8988T (cell line): ENCODE measurements at regions not wholly inside any gene's neighbourhood (a gene's known extent, or its start where the extent isn't known, plus 50 kb on each side); places are given as distances from the start of the nearest gene placed in this dataset.

ENCODE experiments used
- DNase-seq: peaks from one replicate; pipeline ENCODE4 v3.0.0; 2011

DNA sequence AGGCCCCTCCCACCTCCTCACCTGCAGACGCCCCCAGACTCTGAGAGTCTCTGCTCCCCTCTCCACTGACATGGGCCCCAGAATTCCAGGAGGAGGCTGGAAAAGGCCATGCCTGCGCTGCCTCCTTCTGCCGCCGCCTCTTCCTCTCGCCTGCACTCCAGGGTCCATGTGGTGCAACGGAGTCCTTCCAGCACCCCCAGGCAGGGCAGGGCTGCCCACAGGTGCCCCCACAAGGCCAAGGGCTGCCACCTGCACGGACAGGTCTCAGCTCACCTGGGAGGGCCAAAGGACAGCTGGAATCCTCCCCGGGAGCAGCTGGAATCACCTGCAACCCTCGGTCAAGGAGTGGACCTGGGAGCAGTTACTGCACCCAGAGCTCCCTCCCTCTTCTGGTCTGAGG, 194.9 kb downstream of the RBFOX3 start:
- DNase-seq: no peak

DNA sequence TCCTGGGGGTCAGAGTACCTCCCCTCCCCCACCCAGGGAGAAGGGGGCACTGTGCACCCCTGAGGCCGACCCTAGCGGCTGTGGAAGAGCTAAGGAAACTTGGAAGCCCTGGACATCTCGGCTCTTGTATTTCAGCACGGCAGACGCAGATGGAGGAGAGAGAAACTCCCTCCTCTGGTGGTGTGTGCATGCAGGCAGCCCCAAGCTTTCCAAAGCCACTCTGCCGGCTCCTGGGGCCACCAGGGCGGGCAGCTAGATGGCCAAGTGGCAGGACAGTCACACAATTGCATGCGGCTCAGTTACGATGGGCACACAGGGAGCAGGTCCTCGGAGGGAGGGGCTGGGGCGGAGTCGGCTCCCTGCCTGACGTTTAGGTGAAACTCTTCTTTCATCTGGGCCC, 195.5 kb downstream of the RBFOX3 start:
- no peak for DNase-seq

DNA sequence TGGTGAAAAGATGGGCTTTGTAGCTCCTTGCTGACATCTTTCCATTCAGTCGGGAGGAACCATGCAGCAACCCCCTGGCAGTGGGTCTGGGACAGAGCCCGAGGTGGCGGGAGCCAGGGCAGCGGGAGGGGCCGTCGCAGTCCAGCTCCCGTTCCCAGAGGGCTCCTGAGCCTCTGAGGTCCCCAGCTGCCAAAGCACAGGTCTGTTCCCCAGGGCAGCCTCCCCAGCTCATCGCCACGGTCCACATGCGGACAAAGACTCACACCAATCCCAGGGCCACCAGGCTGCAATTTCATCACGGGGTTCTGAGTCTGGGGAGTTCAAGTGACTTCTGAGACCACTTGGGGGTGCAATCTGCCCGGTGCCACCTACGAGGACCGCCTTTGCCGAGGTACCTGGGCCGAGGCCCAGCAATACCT, 196.0 kb downstream of the RBFOX3 start:
- no peak for DNase-seq

DNA sequence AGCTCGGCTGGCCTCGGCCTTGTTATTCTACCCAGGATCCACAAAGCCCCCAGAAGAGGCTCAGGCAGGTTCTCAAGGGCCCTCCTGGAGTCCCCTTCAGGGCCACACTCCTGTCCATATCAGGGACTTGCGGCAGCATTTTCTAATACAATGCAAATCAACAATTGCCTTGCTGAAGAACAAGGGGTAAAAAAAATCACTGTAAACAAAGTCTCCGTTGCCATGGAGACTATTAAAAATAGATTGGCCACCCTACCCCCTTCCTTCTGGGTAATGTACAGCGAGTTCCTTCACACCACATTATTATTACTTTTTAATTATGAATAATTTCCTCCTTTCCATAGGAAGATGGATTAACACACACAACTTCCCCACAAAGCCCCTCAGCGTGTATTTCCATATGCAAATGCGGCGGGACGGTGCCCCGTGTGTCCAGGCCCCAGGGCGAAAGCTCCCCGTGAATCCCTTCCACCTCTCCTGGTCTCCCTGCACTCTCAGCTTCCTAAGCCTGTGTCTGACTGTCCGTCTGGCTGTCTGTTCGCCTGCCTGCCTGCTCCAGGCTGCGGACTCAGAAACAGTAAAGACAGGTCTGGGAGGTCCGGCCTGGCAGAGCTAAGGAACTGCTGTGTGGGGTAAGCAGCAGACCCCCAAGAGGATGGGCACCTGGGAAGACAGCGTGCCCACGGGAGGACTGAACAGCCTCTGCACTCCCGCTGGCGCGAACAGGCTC, 196.6 kb downstream of the RBFOX3 start:
- no peak for DNase-seq

DNA sequence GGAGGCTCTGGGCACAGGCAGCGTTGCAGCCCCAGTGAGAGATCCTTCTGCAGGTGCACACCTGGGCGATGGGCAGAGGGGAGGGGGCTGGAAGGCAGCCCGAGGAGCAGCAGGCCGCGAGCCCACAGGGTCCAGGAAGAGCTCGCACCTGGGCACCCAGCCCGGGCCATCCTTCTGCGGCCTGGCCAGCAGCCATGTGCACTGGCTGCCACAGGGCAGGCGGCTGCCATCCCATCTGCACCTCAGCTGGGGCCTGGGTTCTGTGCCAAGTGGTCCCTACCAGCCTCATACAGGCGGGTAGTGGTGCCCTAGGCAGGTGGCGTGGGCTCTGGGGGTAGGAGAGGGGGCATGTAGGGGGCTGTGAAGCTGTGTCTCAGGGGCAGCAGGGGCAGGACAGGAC, 197.2 kb downstream of the RBFOX3 start:
- no peak for DNase-seq

DNA sequence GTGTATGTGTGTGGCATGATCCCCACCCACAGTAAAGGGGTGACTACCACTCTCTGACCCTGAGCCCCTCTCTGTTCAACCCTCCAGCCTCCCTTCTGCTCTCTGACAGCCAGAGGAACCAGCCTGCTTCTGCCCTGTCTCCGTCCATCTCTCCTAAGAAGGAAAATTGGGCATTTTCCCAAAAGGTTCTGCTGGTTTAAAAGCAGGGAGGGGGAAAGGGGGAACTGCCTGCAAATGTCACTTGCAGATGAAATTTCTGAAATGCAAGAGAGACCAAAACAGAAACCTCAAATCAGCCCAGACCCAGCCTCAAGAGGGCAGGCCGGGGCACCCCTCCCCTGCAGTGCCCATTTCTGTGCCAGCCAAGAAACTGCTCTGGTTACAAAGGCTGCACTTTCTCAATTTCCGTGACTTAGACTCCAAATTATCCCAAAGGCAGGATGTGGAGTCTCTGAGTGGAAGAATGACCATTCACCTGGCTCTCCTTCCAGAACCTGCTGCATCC, 197.9 kb downstream of the RBFOX3 start:
- no peak for DNase-seq

DNA sequence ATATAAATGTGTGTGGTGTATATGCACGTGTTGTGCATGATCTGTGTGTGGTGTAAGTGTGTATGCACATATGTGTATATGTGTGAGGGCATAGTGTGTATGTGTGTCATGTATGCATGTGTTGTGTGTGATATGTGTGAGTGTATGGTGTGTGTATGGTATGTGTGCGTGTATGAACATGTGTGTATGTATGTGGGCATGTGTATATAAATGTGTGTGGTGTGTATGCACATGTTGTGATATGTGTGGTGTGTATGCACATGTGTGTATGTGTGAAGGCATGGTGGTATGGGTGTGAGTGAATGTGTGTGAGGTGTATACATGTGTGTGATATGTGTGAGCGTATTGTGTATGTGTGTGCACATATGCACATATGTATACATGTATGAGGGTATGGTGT, 198.7 kb downstream of the RBFOX3 start:
- DNase-seq: no peak

DNA sequence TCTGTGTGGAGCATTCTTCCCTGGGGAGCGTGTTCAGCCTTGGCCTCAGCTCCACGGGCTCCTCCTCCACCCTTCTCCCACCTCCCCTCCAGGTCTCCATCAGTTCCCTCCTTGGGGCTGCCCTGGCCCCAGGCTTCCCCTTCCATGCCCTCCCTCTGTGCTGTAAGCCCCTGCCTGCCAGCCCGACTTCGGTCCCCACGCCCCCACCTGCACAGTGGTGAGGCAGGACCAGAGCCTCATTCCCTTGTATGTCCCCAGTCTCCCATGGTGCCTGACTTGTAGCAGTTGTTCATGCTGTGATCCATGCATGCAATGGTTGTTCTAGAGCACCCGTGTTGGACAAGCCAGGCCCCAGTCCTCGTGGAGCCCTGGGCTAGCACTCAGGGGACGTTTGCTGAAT, 199.4 kb downstream of the RBFOX3 start:
- no peak for DNase-seq

DNA sequence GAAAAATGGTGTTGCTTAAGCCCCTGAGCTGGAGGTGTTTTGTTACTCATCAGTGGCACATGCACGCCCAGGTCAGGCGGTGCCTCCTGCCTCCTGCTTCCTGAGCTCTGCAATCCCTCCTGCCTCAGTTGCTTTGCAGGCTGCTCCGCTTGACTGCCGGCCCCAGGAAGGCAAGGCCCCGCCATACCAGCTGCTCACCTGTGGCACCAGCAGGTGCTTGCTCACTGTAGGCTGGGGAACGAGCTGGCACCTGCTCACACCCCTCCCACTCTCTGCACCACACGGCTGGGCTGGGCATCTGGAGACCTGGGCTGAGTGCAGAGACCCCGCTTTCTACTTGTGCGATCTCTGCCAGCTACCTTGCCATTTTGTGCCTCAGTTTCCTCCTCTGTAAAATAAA, 200.2 kb downstream of the RBFOX3 start:
- no peak for DNase-seq

DNA sequence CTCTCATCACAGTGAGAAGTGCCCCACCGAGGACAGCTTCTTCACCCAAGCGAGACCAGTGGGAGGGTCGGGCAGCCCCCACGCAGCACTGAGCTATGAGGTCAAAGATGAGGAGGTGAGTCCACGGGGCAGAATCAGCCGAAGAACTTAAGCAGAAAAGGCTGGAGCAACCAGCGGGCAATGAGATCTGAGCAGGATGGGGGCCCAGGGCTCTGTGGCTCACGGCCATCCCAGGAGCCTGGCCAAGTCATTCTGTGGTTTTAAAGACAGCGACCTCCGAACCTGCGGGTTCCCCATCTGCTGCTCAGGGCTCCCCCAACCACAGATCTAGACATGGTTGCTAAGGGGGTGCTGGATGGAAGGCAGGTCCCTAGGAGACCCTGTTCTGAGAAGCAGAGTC, 202.6 kb downstream of the RBFOX3 start:
- no peak for DNase-seq

DNA sequence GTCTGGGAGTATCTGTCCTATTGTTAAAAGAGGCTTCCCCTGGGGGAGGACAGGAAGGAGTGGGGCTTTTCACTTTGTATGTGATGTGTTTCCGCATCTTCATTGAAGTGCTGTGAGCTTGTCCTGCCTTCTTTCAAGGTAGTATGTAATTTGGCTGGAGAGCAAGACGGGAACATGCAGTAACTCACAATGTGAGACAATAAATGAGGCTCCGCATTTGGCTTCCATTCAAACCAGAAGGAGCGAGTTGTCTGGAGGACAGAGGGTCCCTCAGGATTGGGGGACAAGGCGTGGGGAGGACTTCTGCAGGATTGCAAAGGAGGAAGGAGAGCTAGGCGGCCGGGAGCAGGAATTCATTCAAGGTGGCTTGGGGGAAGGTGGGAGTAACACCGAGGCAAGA, 203.5 kb downstream of the RBFOX3 start:
- DNase-seq: no peak

DNA sequence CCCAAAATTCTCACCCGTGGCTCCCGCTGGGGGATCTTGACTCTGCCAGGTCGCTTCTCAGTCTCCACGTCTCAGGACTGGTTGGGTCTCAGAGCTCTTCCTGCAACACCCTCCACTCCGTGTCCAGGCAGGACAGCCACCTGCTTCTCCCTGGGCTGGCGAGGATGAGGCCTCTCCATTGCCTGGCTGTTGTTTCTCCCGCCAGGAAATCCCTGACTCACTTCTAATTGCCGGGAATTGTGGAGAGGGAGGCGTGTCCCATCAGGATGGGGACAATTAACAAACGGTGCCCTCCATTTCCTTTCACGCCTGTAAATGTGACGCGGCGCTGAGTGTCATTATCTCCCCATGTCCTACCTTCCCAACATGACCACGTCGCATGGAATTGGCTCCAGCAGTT, 204.5 kb downstream of the RBFOX3 start:
- DNase-seq: no peak

DNA sequence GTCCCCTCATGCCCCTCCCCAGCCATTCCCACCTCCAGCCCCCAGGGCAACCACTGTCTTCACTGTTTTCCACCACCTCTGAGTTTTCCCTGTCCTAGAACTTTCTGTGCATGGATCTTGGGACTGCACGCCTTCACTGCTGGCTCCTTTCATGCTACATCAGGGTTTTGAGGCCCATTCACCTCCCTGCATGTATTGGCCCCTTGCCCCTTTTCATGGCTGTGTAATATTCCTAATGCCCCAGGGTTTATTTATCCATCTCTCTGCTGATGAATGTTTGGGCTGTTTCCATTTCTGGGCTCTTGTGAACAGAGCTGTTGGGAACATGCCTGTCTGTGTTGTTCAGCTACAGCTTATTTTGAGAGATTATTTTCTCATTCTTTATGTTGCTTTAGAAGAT, 205.0 kb downstream of the RBFOX3 start:
- no peak for DNase-seq

DNA sequence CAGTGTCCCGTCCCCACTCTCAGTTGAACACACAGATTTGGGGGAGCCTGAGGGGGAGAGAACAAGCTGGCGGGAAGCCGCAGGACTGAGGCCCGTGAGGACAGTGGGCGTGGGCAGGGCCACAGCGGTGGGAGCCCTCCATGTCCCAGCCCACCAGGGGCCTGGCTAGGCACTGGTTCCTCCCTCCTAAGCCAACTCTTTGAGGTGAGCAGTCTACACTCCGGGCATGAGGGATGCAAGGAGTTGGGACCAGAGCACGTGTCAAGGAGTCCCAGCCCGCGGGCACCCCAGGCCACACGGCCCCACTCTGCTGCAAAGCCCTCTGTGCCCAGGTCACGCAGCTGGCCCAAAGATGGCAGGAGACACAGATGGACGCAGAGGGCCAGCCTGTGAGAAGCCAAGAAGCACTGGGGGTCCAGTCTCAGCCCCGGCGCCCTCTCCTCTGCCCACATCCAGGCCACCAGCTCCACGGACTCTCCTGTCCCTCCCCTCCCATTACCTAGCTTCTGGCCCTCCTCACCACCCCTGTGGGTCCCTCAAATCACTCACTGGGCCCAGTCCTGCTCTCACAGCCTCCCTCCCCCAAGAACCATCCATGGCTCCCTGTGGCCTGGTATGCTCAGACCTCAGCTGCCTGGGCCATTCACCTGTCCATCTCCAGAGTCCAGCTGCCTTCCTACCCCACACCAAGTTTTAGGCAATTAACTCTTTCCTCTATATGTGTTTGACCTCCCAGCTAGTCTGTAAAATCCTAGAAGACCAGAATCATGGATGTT, 206.5 kb downstream of the RBFOX3 start:
- DNase-seq: no peak

DNA sequence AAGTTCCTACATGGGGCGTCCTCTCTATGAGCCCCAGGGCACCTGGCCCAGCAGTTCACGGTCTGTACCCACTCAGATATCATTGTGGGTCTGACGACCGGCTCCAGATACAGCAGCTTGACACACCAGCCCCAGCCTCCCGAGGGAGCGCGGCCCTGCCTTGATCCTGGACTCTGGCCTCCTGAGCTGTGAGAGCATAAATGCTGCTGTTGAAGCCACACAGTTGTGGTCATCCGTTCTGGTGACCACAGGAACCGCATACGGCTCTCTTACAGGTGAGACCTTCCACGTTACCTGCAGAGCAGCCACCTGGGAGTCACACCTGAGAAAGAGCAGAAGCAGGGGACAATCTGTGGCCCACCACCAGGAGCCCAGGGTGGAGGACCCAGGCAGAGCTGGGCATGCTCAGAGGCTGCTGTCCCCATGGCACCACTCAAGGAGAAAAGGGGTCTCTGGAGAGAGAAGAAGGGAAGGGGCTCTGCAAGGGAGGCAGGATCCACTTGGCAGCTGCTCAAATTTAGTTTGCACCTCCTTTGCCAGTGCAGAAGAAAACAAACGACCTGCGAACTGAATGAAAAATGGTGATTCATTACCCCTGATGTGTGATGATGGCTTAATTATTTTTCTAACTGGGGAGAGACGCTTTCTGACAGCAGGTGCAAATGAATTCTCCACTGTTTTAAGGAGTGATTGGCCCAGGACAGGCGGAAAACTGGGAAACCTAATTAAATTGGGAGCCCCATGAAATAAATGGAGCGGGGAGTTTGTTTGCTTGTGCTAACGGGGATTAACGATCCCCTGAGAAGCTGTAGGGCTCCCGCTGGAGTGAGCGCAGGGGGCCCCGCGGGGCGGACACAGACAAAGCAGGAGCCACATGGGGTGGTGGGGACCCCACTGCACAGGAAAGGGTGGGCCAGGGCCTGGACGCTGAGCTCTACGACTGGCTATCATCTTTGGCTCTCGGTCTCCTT, 208.9 kb downstream of the RBFOX3 start:
- no peak for DNase-seq

DNA sequence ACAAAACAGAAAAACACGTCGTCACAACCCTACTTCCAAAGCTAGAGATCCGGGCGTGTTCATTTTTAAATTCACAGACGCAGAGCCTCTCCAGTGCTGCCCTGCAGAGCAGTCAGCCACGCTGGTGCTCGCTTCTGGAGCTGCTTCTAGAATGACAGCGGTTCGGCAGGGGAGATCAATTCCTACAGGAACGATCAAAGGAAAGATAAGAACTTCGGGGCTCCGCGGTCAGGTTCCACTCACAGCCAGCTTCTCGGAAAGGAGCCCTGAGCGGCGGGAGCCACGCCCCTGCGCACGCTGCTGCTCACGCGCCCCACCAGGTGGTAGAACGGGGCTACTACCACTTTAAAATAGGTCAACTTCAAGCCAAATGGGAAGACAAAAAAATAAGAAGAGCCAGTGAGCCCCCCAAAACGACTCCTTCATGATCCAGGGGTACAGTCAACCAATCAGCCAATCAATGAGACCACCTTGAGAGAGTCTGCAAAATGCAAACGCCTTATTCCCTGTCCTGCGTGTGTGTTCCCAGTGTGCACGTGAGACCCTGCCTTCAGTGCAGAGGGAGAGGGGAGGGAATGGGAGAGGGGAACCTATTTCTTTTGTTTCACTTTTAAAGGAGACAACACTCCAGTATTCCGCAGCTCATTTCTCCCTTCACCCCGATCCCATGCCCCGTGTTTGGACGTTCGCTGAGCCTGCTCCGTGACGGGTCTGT, 209.7 kb downstream of the RBFOX3 start:
- DNase-seq: peak; percentile 67

DNA sequence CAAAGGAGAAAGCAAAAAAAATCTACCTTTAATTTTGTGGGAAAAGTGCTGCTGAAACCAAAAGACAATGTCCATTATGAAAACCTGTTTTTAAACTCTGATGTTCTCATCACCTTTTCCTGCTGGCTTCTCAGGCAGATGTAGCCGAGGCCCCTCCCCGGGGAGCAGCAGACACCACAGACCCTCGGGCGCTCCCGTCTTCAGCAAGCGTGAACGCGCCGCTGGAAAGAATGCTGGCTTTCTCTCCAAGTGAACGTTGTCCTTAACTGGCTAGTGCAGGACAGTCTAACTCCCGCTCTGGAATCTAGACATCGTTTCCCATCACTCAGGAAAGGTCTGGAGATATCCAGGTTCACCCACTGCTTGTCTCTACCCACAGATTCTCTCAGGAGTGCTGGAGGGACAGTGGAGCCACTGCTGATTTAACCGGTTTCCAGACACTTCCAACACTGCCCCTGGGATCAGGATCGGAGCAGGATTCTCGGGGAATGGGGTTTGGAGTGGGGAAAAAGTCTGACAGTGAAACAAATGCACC, 211.2 kb downstream of the RBFOX3 start:
- DNase-seq: no peak

DNA sequence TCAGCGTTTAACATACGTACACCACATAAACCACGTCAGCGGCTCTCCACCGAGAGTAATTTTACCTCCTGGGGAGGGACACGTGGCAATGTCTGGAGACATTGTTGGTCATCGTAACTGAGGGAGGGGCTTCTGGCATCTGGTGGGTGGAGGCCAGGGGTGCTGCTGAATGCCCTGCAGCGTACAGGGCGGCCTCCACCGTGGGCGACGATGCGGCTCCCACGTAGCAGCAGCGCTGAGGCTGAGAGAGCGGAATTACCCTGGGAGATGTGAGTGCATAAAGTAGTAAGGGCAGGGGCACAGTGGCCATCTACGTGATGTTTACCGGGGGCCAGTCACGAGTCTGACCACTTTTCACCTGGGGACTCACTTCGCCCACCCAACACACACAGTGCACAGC, 212.4 kb downstream of the RBFOX3 start:
- no peak for DNase-seq

DNA sequence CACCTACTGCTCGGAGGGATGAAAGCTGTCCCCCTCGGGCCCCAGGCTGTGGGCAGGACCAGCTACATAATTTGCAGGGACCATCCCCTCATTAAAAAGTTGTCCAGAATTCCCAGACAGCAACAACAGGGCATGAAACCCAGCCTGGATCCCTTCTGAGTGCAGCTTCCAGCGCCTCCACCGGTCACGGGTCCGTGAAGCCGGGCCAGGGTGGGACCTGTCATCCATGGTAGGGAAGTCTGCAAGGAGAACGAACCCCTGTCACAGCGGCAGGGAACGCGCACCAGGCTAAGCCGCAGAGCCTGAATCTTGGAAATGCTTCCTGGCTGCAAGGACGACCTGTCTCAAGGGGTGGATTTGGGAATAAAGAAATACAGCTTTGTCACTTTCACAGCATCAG, 214.2 kb downstream of the RBFOX3 start:
- no peak for DNase-seq

DNA sequence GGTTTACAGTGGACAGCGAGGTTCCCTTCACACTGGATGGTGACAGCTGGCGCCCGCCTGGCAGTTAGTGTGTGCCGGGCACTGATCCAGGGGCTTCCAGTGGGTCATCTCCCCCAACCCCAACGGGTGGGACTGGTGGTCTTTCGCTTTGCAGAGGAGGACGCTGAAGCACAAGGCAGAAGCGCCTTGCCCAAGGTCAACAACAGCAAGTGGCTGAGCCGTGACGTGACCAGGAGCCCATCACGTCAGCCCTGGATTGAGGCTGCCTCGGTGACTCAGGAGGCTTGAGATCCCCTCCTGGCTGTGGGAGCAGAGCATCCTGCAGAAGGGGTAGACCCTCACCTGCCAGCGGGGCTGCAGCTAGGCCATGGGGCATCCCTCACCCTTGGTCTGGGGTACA, 215.3 kb downstream of the RBFOX3 start:
- DNase-seq: no peak

DNA sequence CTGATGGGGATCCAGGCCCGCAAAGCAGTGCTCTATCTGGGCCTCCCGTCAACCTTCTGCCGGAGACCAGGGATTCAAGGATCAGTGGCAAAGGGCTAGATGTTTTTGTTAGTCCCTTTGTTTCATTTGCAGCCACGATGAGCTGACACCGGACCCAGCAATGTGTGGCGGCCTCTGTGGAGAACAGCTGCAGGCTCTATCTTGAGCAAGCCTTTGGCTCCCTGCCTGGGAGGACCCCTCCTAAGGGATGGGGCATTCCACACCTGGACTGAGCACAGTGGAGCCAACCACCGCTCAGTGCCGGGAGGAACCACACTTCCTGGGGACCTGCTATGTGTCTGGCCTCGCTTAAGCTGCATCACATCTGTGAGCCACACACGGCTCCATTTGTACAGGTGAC, 215.8 kb downstream of the RBFOX3 start:
- no peak for DNase-seq

DNA sequence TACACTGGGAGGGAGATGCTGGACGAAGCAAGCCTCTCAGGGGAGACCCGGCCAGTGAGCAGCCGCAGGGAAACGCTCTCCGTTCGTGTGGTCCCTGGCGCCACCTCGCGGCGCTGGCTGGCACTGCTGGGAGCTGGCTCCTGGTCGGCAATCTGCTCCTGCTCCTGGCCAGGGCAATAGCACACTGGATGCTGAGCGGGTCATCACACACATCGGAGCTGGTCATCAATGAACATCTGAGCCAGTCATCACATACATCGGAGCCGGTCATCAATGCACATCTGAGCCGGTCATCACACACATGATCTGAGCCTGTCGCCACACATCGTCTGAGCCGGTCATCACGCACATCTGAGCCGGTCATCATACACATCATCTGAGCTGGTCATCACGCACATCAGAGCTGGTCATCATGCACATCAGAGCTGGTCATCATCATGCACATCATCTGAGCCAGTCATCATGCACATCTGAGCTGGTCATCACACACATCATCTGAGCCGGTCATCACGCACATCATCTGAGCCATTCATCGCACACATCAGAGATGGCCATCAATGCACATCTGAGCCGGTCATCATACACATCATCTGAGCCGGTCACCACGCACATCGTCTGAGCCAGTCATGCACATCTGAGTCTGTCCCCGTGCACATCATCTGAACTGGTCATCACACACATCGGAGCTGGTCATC, 217.3 kb downstream of the RBFOX3 start:
- peak; percentile 86 for DNase-seq
